IMR-90 (cell line): ENCODE measurements at regions not wholly inside any gene's neighbourhood (a gene's known extent, or its start where the extent isn't known, plus 50 kb on each side); places are given as distances from the start of the nearest gene placed in this dataset.

ENCODE experiments used
- ATAC-seq: fragments of 200-7000 bp; cut with Tn5 transposase; 2 replicates; pipeline ENCODE4 v1.9.1; 2020; ENCODE audit warnings: low read depth, mild to moderate bottlenecking, moderate library complexity
- BruUV-seq: library from RNA; stranded (reverse); fragments of 400-500 nt; replicated peaks from 2 replicates; lab custom pipeline; 2021; lab: Mats Ljungman, UMichigan
- CTCF ChIA-PET: fragments of 300-600 bp; formaldehyde crosslinking; extraction: SDS; loops from one replicate; lab custom pipeline; 2021; ENCODE audit warnings: antibody characterized with exemption; lab: Yijun Ruan, JAX
- POLR2A ChIA-PET: fragments of 300-600 bp; sonication (Branson Sonifier 250); formaldehyde crosslinking; loops from one replicate; lab custom pipeline; 2022; ENCODE audit warnings: antibody characterized with exemption; ENCODE audit not compliant: unreplicated experiment; lab: Charles Lee
- DNase-seq: peaks from one replicate; pipeline ENCODE4 v3.0.0; 2013
- H2AFZ ChIP-seq: replicated peaks from 2 replicates; pipeline ENCODE3; 2013; ENCODE audit warnings: low read length, mild to moderate bottlenecking; ENCODE audit not compliant: poor library complexity
- H2AK5ac ChIP-seq: 2 replicates; pipeline ENCODE4 v1.6.1; 2013; ENCODE audit warnings: low read depth, low read length, inconsistent platforms
- H2AK9ac ChIP-seq: replicated peaks from 2 replicates; pipeline ENCODE3; 2013; ENCODE audit warnings: mild to moderate bottlenecking, low read depth, low read length, moderate library complexity; ENCODE audit not compliant: poor library complexity
- H2BK120ac ChIP-seq: 2 replicates; pipeline ENCODE4 v1.6.1; 2013; ENCODE audit warnings: low read depth, low read length, inconsistent platforms
- H2BK15ac ChIP-seq: 3 replicates; pipeline ENCODE4 v1.6.1; 2013; ENCODE audit warnings: low read depth, low read length, inconsistent platforms
- H2BK20ac ChIP-seq: 2 replicates; pipeline ENCODE4 v1.6.1; 2013; ENCODE audit warnings: low read depth, mild to moderate bottlenecking, inconsistent platforms, low read length, moderate library complexity
- H2BK5ac ChIP-seq: 2 replicates; pipeline ENCODE4 v1.6.1; 2013; ENCODE audit warnings: mild to moderate bottlenecking, low read depth, low read length, inconsistent platforms; ENCODE audit not compliant: poor library complexity, severe bottlenecking
- H3K14ac ChIP-seq: replicated peaks from 2 replicates; pipeline ENCODE4 v1.6.1; 2013; ENCODE audit warnings: low read depth, low read length, inconsistent platforms
- H3K18ac ChIP-seq: 2 replicates; pipeline ENCODE4 v1.6.1; 2013; ENCODE audit warnings: low read depth, low read length, control low read depth
- H3K23ac ChIP-seq: 2 replicates; pipeline ENCODE4 v1.6.1; 2013; ENCODE audit warnings: low read depth, low read length, inconsistent platforms
- H3K27ac ChIP-seq: 2 replicates; pipeline ENCODE4 v1.5.1; 2013; ENCODE audit warnings: mild to moderate bottlenecking, control low read depth, low read length; ENCODE audit not compliant: insufficient read depth
- H3K27me3 ChIP-seq: 2 replicates; pipeline ENCODE4 v1.6.1; 2013; ENCODE audit warnings: low read length; ENCODE audit not compliant: control insufficient read depth, insufficient read depth
- H3K36me3 ChIP-seq: 2 replicates; pipeline ENCODE4 v1.6.1; 2013; ENCODE audit warnings: low read length, mixed read lengths; ENCODE audit not compliant: control insufficient read depth, insufficient read depth
- H3K4ac ChIP-seq: 2 replicates; pipeline ENCODE4 v1.6.1; 2013; ENCODE audit warnings: low read depth, low read length, inconsistent platforms
- H3K4me1 ChIP-seq: 2 replicates; pipeline ENCODE4 v1.6.1; 2013; ENCODE audit warnings: low read length, mixed read lengths; ENCODE audit not compliant: control insufficient read depth, insufficient read depth
- H3K4me2 ChIP-seq: 2 replicates; pipeline ENCODE4 v1.6.1; 2013; ENCODE audit warnings: low read depth, mild to moderate bottlenecking, control low read depth, low read length, moderate library complexity
- H3K4me3 ChIP-seq: 2 replicates; pipeline ENCODE4 v1.5.1; 2013; ENCODE audit warnings: low read depth, mild to moderate bottlenecking, control low read depth, low read length, moderate library complexity; ENCODE audit not compliant: insufficient read depth
- H3K56ac ChIP-seq: 2 replicates; pipeline ENCODE4 v1.6.1; 2013; ENCODE audit warnings: low read length, inconsistent platforms; ENCODE audit not compliant: insufficient read depth; ENCODE audit errors: extremely low read depth
- H3K79me1 ChIP-seq, 2 experiments: 2 replicates each; pipeline ENCODE4 v1.6.1; 2013; ENCODE audit warnings: low read length in 2 of 2, inconsistent platforms in 1 of 2, low read depth in 1 of 2
- H3K9ac ChIP-seq: 2 replicates; pipeline ENCODE4 v1.6.1; 2013; ENCODE audit warnings: low read depth, low read length, control low read depth
- H3K9me1 ChIP-seq: 2 replicates; pipeline ENCODE4 v1.6.1; 2013; ENCODE audit warnings: low read length, inconsistent platforms; ENCODE audit not compliant: insufficient read depth
- H3K9me3 ChIP-seq: 2 replicates; pipeline ENCODE4 v1.6.1; 2013; ENCODE audit warnings: low read length; ENCODE audit not compliant: control insufficient read depth, insufficient read depth
- H4K20me1 ChIP-seq: 2 replicates; pipeline ENCODE4 v1.6.1; 2013; ENCODE audit warnings: low read length, inconsistent platforms; ENCODE audit not compliant: insufficient read depth
- H4K5ac ChIP-seq: 2 replicates; pipeline ENCODE4 v1.6.1; 2013; ENCODE audit warnings: mild to moderate bottlenecking, low read depth, low read length, control low read depth
- H4K8ac ChIP-seq, 2 experiments: 2 replicates each; pipeline ENCODE4 v1.6.1; 2013; ENCODE audit warnings: low read depth in 2 of 2, low read length in 2 of 2, control low read depth in 1 of 2, inconsistent platforms in 1 of 2
- H4K91ac ChIP-seq: 2 replicates; pipeline ENCODE4 v1.6.1; 2013; ENCODE audit warnings: low read depth, low read length, inconsistent platforms; ENCODE audit not compliant: insufficient read depth
- BHLHE40 ChIP-seq: fragments of 150-350 bp; IDR thresholded peaks from 2 replicates; pipeline ENCODE4 v1.6.1; 2016; ENCODE audit warnings: mild to moderate bottlenecking, low read depth, low read length
- CHD1 ChIP-seq: IDR thresholded peaks from 2 replicates; pipeline ENCODE4 v1.6.1; 2012; ENCODE audit warnings: low read depth, low read length, improper control_type of control experiment
- FOS ChIP-seq: fragments of 150-350 bp; IDR thresholded peaks from 2 replicates; pipeline ENCODE4 v1.6.1; 2016; ENCODE audit warnings: low read depth, low read length
- MAFK ChIP-seq: IDR thresholded peaks from 2 replicates; pipeline ENCODE4 v1.6.1; 2012; ENCODE audit warnings: low read depth, low read length, improper control_type of control experiment
- MAZ ChIP-seq: IDR thresholded peaks from 2 replicates; pipeline ENCODE4 v1.6.1; 2012; ENCODE audit warnings: low read depth, mild to moderate bottlenecking, low read length, improper control_type of control experiment, moderate library complexity, borderline replicate concordance
- MXI1 ChIP-seq: IDR thresholded peaks from 2 replicates; pipeline ENCODE4 v1.6.1; 2012; ENCODE audit warnings: low read depth, mild to moderate bottlenecking, low read length, moderate library complexity, borderline replicate concordance
- NFE2L2 ChIP-seq: fragments of 150-350 bp; IDR thresholded peaks from 2 replicates; pipeline ENCODE4 v1.6.1; 2016; ENCODE audit warnings: low read depth, mild to moderate bottlenecking, low read length
- RAD21 ChIP-seq: IDR thresholded peaks from 2 replicates; pipeline ENCODE4 v1.6.1; 2012; ENCODE audit warnings: low read length, improper control_type of control experiment
- RCOR1 ChIP-seq: IDR thresholded peaks from 2 replicates; pipeline ENCODE4 v1.6.1; 2012; ENCODE audit warnings: mild to moderate bottlenecking, low read length, improper control_type of control experiment; ENCODE audit not compliant: insufficient replicate concordance
- RFX5 ChIP-seq: IDR thresholded peaks from 2 replicates; pipeline ENCODE4 v1.8.0; 2012; ENCODE audit warnings: low read depth, mild to moderate bottlenecking, low read length, moderate library complexity
- SMC3 ChIP-seq: fragments of 150-350 bp; IDR thresholded peaks from 2 replicates; pipeline ENCODE4 v1.6.1; 2016; ENCODE audit warnings: low read depth, mild to moderate bottlenecking, antibody characterized with exemption, low read length, moderate library complexity
- USF2 ChIP-seq: fragments of 150-350 bp; IDR thresholded peaks from 2 replicates; pipeline ENCODE4 v1.6.1; 2017; ENCODE audit warnings: mild to moderate bottlenecking, antibody characterized with exemption, low read length, low read depth
- WGBS, 2 experiments: methylation state at CpG; one replicate each; pipeline versions ENCODE4 v1.1.5 to v1.1.7; 2013; ENCODE audit warnings: missing lambda C conversion rate in 2 of 2; ENCODE audit not compliant: insufficient read length in 1 of 2; ENCODE audit errors: extremely low coverage in 2 of 2; 5-methylcytosine and 5-hydroxymethylcytosine counted together
- dilution Hi-C: fragments of 300-500 bp; cut with HindIII; formaldehyde crosslinking; loops from one replicate; pipeline ENCODE4 v1.14.3; 2018; ENCODE audit warnings: low sequenced_read_pairs; ENCODE audit not compliant: unreplicated experiment
- in situ Hi-C: fragments of 300-500 bp; cut with MboI; formaldehyde crosslinking; loops from 3 replicates; pipeline ENCODE4 v1.14.3; 2019; ENCODE audit warnings: low sequenced_read_pairs, inconsistent platforms, mixed read lengths
- intact Hi-C: fragments of 100-400 bp; cut with micrococcal nuclease; formaldehyde crosslinking; loops from 2 replicates; pipeline ENCODE4 v1.10.0; 2022
- TF ChIP-seq, protein P1 (sequence below): fragments of 150-350 bp; IDR thresholded peaks from 2 replicates; pipeline ENCODE4 v1.6.1; 2016; ENCODE audit warnings: low read depth, mild to moderate bottlenecking, low read length, moderate library complexity, borderline replicate concordance
- TF ChIP-seq, protein P2 (sequence below): conservative IDR thresholded peaks from 2 replicates; pipeline ENCODE4 v1.5.1; 2012; ENCODE audit warnings: mild to moderate bottlenecking, low read depth, low read length, improper control_type of control experiment

DNA sequence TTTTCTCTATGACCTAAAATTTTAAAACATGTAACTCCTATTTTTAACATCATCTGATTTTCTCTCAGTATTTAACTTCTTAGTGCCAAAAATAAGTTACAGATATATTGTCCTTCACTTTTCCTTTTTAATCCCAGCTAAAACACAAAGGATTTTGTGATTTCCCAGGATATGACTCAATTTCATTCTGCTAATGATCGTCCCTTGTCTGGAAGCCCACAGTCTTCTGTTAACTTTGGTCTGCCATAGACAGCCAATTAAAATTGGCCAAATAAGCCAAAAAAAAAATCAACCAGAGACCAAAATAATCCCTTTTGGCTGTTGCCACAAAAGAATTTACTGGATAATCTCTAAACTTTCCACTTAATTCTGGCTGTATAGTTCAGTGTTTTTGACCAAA, 124.5 kb upstream of the FST start:
- WGBS, 2 experiments = no CpG with 5 or more reads among the region's 1 CpG
- DNase-seq = peak; percentile 13
- no peak overlapping the region for H3K27ac ChIP-seq

More for the DNA sequence above, 124.5 kb upstream of the FST start:
- no peaks in the 10 kb centered on the region for H3K9me1 ChIP-seq
- no peak overlapping the region for H3K9ac ChIP-seq
- peak overlapping the region; percentile 90; the same call in 1 of the 2 replicates for H3K18ac ChIP-seq
- H2BK5ac ChIP-seq = peak overlapping the region; percentile 55
- peaks cover 0 to 3% of the 10 kb centered on the region in 2 experiments; a peak in 1 of 4 replicates for H3K79me1 ChIP-seq
- peak overlapping the region; percentile 53; the same call in 1 of the 2 replicates for H2BK20ac ChIP-seq
- H3K9me3 ChIP-seq = no peaks in the 10 kb centered on the region; the same call in 1 of the 2 replicates
- H2AK9ac ChIP-seq = no peak overlapping the region
- no peak overlapping the region for H2BK15ac ChIP-seq
- H3K36me3 ChIP-seq = no peaks in the 10 kb centered on the region
- H4K8ac ChIP-seq = peak overlapping the region; percentile 18 to 50; a peak in 2 of 4 replicates
- H3K4ac ChIP-seq = no peak overlapping the region
- no peak overlapping the region for H2AFZ ChIP-seq
- no peak overlapping the region for H3K23ac ChIP-seq
- H4K91ac ChIP-seq = no peak overlapping the region
- in situ Hi-C loops = no loop called here
- H2BK120ac ChIP-seq = no peak overlapping the region
- H4K20me1 ChIP-seq = no peaks in the 10 kb centered on the region
- no peak overlapping the region for H3K4me3 ChIP-seq
- CTCF ChIA-PET = interaction anchor here (1.0 kb wide), 1 partner anchor 23 kb away, joined by 3 read pairs; no protein-coding TSS in a partner anchor
- intact Hi-C loops = no loop called here
- dilution Hi-C loops = no loop called here
- H4K5ac ChIP-seq = no peak overlapping the region; the same call in 1 of the 2 replicates
- H3K56ac ChIP-seq = no peak overlapping the region
- H2AK5ac ChIP-seq = no peak overlapping the region
- TF ChIP-seq, protein P1, sequence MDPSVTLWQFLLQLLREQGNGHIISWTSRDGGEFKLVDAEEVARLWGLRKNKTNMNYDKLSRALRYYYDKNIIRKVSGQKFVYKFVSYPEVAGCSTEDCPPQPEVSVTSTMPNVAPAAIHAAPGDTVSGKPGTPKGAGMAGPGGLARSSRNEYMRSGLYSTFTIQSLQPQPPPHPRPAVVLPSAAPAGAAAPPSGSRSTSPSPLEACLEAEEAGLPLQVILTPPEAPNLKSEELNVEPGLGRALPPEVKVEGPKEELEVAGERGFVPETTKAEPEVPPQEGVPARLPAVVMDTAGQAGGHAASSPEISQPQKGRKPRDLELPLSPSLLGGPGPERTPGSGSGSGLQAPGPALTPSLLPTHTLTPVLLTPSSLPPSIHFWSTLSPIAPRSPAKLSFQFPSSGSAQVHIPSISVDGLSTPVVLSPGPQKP = no peak
- TF ChIP-seq FOS (no peak), RAD21 (no peak), CHD1 (no peak), USF2 (no peak), MAFK (no peak), BHLHE40 (no peak), RFX5 (no peak), NFE2L2 (no peak), MXI1 (no peak), MAZ (no peak), RCOR1 (no peak), SMC3 (no peak)
- TF ChIP-seq, protein P2, sequence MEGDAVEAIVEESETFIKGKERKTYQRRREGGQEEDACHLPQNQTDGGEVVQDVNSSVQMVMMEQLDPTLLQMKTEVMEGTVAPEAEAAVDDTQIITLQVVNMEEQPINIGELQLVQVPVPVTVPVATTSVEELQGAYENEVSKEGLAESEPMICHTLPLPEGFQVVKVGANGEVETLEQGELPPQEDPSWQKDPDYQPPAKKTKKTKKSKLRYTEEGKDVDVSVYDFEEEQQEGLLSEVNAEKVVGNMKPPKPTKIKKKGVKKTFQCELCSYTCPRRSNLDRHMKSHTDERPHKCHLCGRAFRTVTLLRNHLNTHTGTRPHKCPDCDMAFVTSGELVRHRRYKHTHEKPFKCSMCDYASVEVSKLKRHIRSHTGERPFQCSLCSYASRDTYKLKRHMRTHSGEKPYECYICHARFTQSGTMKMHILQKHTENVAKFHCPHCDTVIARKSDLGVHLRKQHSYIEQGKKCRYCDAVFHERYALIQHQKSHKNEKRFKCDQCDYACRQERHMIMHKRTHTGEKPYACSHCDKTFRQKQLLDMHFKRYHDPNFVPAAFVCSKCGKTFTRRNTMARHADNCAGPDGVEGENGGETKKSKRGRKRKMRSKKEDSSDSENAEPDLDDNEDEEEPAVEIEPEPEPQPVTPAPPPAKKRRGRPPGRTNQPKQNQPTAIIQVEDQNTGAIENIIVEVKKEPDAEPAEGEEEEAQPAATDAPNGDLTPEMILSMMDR = no peak
- no peaks in the 10 kb centered on the region for H3K27me3 ChIP-seq
- H3K4me2 ChIP-seq = no peak overlapping the region
- no peak for ATAC-seq
- POLR2A ChIA-PET = no interaction called here
- no TSS peak for BruUV-seq
- peaks cover 15% of the 10 kb centered on the region; the same call in 1 of the 2 replicates for H3K4me1 ChIP-seq
- H3K14ac ChIP-seq = no peak overlapping the region
